CD4-positive, alpha-beta T cell (primary cell): ENCODE measurements at regions not wholly inside any gene's neighbourhood (a gene's known extent, or its start where the extent isn't known, plus 50 kb on each side); places are given as distances from the start of the nearest gene placed in this dataset.

Experiments
- ATAC-seq: fragments of 200-7000 bp; cut with Tn5 transposase; one replicate; pipeline ENCODE4 v1.10.0; 2022; ENCODE audit warnings: mild to moderate bottlenecking; ENCODE audit not compliant: poor library complexity
- CTCF ChIA-PET: fragments of 350-600 bp; sonication (Branson Sonifier 250); formaldehyde crosslinking; loops from one replicate; lab custom pipeline; 2021; ENCODE audit warnings: antibody characterized with exemption, inconsistent platforms; lab: Charles Lee
- POLR2A ChIA-PET: fragments of 350-600 bp; sonication (Branson Sonifier 250); formaldehyde crosslinking; loops from one replicate; lab custom pipeline; 2021; ENCODE audit warnings: antibody characterized with exemption, inconsistent platforms; lab: Charles Lee
- DNase-seq, 14 experiments: peaks; one replicate each; pipeline ENCODE4 v3.0.0-alpha.2; 2013 to 2020; ENCODE audit warnings: mixed read lengths in 2 of 14
- H3K27ac ChIP-seq, 2 donors: one replicate each; pipeline versions ENCODE4 v1.5.1 to v1.7.0; 2013; ENCODE audit warnings: low read length in 2 of 2, low read depth in 1 of 2, mild to moderate bottlenecking in 1 of 2
- H3K27me3 ChIP-seq, 2 experiments: 1 replicate in 1 of 2; 2 replicates in 1 of 2; pipeline versions ENCODE4 v1.6.1 to v1.7.0; 2013; ENCODE audit warnings: low read length in 2 of 2, control low read depth in 1 of 2, mild to moderate bottlenecking in 1 of 2, moderate library complexity in 1 of 2; ENCODE audit not compliant: insufficient read depth in 2 of 2, control insufficient read depth in 1 of 2
- H3K36me3 ChIP-seq: one replicate; pipeline ENCODE4 v1.6.1; 2013; ENCODE audit warnings: low read length, control low read depth; ENCODE audit not compliant: insufficient read depth
- H3K4me1 ChIP-seq: one replicate; pipeline ENCODE4 v1.6.1; 2013; ENCODE audit warnings: low read length, control low read depth; ENCODE audit not compliant: insufficient read depth
- H3K4me3 ChIP-seq: one replicate; pipeline ENCODE4 v1.5.1; 2013; ENCODE audit warnings: mild to moderate bottlenecking, low read length, moderate library complexity
- H3K9me3 ChIP-seq, 2 experiments: 1 replicate in 1 of 2; 2 replicates in 1 of 2; pipeline versions ENCODE4 v1.6.1 to v1.7.0; 2013; ENCODE audit warnings: low read length in 2 of 2, mild to moderate bottlenecking in 2 of 2, control low read depth in 1 of 2, moderate library complexity in 1 of 2; ENCODE audit not compliant: control insufficient read depth in 1 of 2, insufficient read depth in 1 of 2
- H3K27ac Mint-ChIP-seq: one replicate; pipeline ENCODE4 v1.8.0; 2020; ENCODE audit warnings: mixed read lengths
- H3K27me3 Mint-ChIP-seq: one replicate; pipeline ENCODE4 v1.8.0; 2021; ENCODE audit warnings: mixed read lengths
- H3K36me3 Mint-ChIP-seq: one replicate; pipeline ENCODE4 v1.8.0; 2021; ENCODE audit warnings: low read depth, mixed read lengths
- H3K4me1 Mint-ChIP-seq: one replicate; pipeline ENCODE4 v1.8.0; 2021; ENCODE audit warnings: low read depth, mixed read lengths
- H3K4me3 Mint-ChIP-seq: one replicate; pipeline ENCODE4 v1.8.0; 2020; ENCODE audit warnings: mild to moderate bottlenecking, mixed read lengths
- H3K9me3 Mint-ChIP-seq: one replicate; pipeline ENCODE4 v1.8.0; 2020; ENCODE audit warnings: mixed read lengths
- CTCF ChIP-seq: fragments of 200-600 bp; IDR thresholded peaks from one replicate; pipeline ENCODE4 v1.8.0; 2022; ENCODE audit warnings: antibody characterized with exemption, mild to moderate bottlenecking
- intact Hi-C, 2 experiments: fragments of 100-400 bp; cut with DNase I in 1 of 2; cut with micrococcal nuclease in 1 of 2; formaldehyde crosslinking; loops; one replicate each; pipeline versions ENCODE4 v1.15.1 to v1.9.0; 2023 to 2025; cut with DNase I, micrococcal nuclease

- Mint-ChIP-seq H3K36me3 (no peaks in the 10 kb centered on the region), H3K27me3 (peaks cover 18% of the 10 kb centered on the region), H3K4me3 (no peak overlapping the region), H3K9me3 (peaks cover 2% of the 10 kb centered on the region), H3K27ac (no peak overlapping the region), H3K4me1 (no peaks in the 10 kb centered on the region)
- no peak for TF ChIP-seq CTCF
- H3K27ac ChIP-seq: no peak overlapping the region
- no peak overlapping the region for H3K4me3 ChIP-seq
- H3K4me1 ChIP-seq: no peaks in the 10 kb centered on the region
- peaks cover 0 to 1% of the 10 kb centered on the region in 2 experiments for H3K9me3 ChIP-seq
- no peak for DNase-seq
- CTCF ChIA-PET: no interaction called here
- ATAC-seq: no peak
- POLR2A ChIA-PET: no interaction called here
- H3K27me3 ChIP-seq: peaks cover 0 to 2% of the 10 kb centered on the region in 2 experiments
- no peaks in the 10 kb centered on the region for H3K36me3 ChIP-seq
- intact Hi-C loops: no loop called here
These were observed 156.1 kb downstream of the NXNL2 start for GRCh38 chr9:88691091-88691490.

- Mint-ChIP-seq H3K9me3 (peaks cover 2% of the 10 kb centered on the region), H3K4me3 (no peak overlapping the region), H3K36me3 (no peaks in the 10 kb centered on the region), H3K27me3 (peaks cover 18% of the 10 kb centered on the region), H3K27ac (no peak overlapping the region), H3K4me1 (no peaks in the 10 kb centered on the region)
- ATAC-seq (no peak), DNase-seq (no peak)
- ChIA-PET POLR2A (no interaction called here), CTCF (no interaction called here)
- TF ChIP-seq CTCF: no peak
- peaks cover 0 to 2% of the 10 kb centered on the region in 2 experiments for H3K27me3 ChIP-seq
- no peaks in the 10 kb centered on the region for H3K4me1 ChIP-seq
- H3K27ac ChIP-seq: no peak overlapping the region
- H3K36me3 ChIP-seq: no peaks in the 10 kb centered on the region
- H3K4me3 ChIP-seq: no peak overlapping the region
- intact Hi-C loops: no loop called here
- H3K9me3 ChIP-seq: peaks cover 0 to 4% of the 10 kb centered on the region in 2 experiments
These were observed 156.8 kb downstream of the NXNL2 start for GRCh38 chr9:88691811-88692210.

- Histone ChIP-seq H3K27ac (no peak overlapping the region), H3K4me1 (no peaks in the 10 kb centered on the region), H3K9me3 (peaks cover 0 to 7% of the 10 kb centered on the region in 2 experiments), H3K27me3 (peaks cover 0 to 2% of the 10 kb centered on the region in 2 experiments), H3K4me3 (no peak overlapping the region), H3K36me3 (no peaks in the 10 kb centered on the region)
- H3K4me3 Mint-ChIP-seq: no peak overlapping the region
- H3K27me3 Mint-ChIP-seq: peaks cover 28% of the 10 kb centered on the region
- POLR2A ChIA-PET: no interaction called here
- no peak for DNase-seq
- intact Hi-C loops: no loop called here
- peaks cover 2% of the 10 kb centered on the region for H3K9me3 Mint-ChIP-seq
- H3K36me3 Mint-ChIP-seq: no peaks in the 10 kb centered on the region
- no peak for ATAC-seq
- no peak for TF ChIP-seq CTCF
- H3K27ac Mint-ChIP-seq: no peak overlapping the region
- H3K4me1 Mint-ChIP-seq: no peaks in the 10 kb centered on the region
- CTCF ChIA-PET: no interaction called here
These were observed 157.8 kb downstream of the NXNL2 start for GRCh38 chr9:88692827-88693226.
